GM23338 (cell line): ENCODE measurements at regions not wholly inside any gene's neighbourhood (a gene's known extent, or its start where the extent isn't known, plus 50 kb on each side); places are given as distances from the start of the nearest gene placed in this dataset.

Experiments
- EZH2 ChIP-seq: fragments of 200-600 bp; sonication (generic); IDR thresholded peaks from one replicate; pipeline ENCODE4 v1.8.0; 2017; ENCODE audit warnings: antibody characterized with exemption, mild to moderate bottlenecking, low read depth; ENCODE audit not compliant: unreplicated experiment
- TF ChIP-seq, protein P1 (sequence below), 2 experiments: fragments of 200-600 bp in 1 of 2; sonication (generic) in 1 of 2; conservative IDR thresholded peaks; 2 replicates each; pipeline versions ENCODE4 v1.5.1 to v1.6.1; 2016 to 2017; ENCODE audit warnings: antibody characterized with exemption in 2 of 2, low read depth in 2 of 2, mild to moderate bottlenecking in 2 of 2, moderate library complexity in 1 of 2
- TF ChIP-seq, protein P2 (sequence below): IDR thresholded peaks from one replicate; pipeline ENCODE4 v1.6.1; 2018; ENCODE audit warnings: antibody characterized with exemption; ENCODE audit not compliant: unreplicated experiment

DNA sequence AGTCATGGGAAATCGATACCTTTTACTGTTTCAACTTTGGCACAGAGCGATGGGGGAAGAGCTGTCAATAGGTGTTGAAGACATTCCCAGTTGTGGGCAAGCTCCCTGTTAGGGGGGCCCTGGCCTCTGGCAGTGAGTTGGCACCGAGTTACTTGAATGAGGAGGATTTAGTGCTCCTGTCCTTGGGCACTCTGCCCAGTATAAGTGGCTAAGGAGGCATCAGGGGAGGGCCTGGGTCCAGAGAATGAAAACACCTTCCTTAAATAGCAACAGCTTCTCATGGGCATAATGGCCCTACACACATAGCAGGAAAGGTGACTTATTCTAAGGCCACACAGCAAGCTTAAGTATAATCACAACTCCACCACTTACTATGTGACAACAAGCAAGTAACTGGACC is 664.4 kb downstream of the PTPRU start:
- TF ChIP-seq, protein P1, sequence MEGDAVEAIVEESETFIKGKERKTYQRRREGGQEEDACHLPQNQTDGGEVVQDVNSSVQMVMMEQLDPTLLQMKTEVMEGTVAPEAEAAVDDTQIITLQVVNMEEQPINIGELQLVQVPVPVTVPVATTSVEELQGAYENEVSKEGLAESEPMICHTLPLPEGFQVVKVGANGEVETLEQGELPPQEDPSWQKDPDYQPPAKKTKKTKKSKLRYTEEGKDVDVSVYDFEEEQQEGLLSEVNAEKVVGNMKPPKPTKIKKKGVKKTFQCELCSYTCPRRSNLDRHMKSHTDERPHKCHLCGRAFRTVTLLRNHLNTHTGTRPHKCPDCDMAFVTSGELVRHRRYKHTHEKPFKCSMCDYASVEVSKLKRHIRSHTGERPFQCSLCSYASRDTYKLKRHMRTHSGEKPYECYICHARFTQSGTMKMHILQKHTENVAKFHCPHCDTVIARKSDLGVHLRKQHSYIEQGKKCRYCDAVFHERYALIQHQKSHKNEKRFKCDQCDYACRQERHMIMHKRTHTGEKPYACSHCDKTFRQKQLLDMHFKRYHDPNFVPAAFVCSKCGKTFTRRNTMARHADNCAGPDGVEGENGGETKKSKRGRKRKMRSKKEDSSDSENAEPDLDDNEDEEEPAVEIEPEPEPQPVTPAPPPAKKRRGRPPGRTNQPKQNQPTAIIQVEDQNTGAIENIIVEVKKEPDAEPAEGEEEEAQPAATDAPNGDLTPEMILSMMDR (conservative IDR thresholded peaks at IDR 0.05; ENCODE audit: low read depth in 2 of 2), result no peak
- TF ChIP-seq, protein P2, sequence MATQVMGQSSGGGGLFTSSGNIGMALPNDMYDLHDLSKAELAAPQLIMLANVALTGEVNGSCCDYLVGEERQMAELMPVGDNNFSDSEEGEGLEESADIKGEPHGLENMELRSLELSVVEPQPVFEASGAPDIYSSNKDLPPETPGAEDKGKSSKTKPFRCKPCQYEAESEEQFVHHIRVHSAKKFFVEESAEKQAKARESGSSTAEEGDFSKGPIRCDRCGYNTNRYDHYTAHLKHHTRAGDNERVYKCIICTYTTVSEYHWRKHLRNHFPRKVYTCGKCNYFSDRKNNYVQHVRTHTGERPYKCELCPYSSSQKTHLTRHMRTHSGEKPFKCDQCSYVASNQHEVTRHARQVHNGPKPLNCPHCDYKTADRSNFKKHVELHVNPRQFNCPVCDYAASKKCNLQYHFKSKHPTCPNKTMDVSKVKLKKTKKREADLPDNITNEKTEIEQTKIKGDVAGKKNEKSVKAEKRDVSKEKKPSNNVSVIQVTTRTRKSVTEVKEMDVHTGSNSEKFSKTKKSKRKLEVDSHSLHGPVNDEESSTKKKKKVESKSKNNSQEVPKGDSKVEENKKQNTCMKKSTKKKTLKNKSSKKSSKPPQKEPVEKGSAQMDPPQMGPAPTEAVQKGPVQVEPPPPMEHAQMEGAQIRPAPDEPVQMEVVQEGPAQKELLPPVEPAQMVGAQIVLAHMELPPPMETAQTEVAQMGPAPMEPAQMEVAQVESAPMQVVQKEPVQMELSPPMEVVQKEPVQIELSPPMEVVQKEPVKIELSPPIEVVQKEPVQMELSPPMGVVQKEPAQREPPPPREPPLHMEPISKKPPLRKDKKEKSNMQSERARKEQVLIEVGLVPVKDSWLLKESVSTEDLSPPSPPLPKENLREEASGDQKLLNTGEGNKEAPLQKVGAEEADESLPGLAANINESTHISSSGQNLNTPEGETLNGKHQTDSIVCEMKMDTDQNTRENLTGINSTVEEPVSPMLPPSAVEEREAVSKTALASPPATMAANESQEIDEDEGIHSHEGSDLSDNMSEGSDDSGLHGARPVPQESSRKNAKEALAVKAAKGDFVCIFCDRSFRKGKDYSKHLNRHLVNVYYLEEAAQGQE, result no peak
- TF ChIP-seq EZH2, result no peak
